ENCODE measurements at regions not wholly inside any gene's neighbourhood (a gene's known extent, or its start where the extent isn't known, plus 50 kb on each side); places are given as distances from the start of the nearest gene placed in this dataset.
"Not testable (repeated sequence)": the region's sequence is repeated elsewhere in the genome, so short reads cannot be mapped to it uniquely, and the experiment has no call there.

DNA sequence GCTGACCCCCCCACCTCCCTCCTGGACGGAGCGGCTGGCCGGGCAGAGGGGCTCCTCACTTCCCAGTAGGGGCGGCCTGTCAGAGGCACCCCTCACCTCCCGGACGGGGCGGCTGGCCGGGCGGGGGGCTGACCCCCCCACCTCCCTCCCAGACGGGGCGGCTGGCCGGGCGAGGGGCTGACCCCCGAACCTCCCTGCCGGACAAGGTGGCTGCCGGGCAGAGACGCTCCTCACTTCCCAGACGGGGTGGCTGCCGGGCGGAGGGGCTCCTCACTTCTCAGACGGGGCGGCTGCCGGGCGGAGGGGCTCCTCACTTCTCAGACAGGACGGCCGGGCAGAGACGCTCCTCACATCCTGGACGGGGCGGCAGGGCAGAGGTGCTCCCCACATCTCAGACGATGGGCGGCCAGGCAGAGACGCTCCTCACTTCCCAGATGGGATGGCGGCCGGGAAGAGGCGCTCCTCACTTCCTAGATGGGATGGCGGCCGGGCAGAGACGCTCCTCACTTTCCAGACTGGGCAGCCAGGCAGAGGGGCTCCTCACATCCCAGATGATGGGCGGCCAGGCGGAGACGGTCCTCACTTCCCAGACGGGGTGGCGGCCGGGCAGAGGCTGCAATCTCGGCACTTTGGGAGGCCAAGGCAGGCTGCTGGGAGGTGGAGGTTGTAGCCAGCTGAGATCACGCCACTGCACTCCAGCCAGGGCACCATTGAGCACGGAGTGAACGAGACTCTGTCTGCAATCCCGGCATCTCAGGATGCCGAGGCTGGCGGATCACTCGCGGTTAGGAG, 66.2 kb upstream of the PAPPA2 start:
- not testable (repeated sequence) for H3K27me3 Mint-ChIP-seq; H3K4me3 Mint-ChIP-seq; H3K9me3 Mint-ChIP-seq; H3K27ac Mint-ChIP-seq; ATAC-seq (replicated peaks); H3K36me3 Mint-ChIP-seq (ENCODE audit: low read depth); H3K4me1 Mint-ChIP-seq

GRCh38 chr1:176391621-176392020, 71.4 kb upstream of the PAPPA2 start:
- peaks cover 3% of the 10 kb centered on the region for H3K27me3 Mint-ChIP-seq
- H3K27ac Mint-ChIP-seq, result no peak overlapping the region
- no peak for ATAC-seq (replicated peaks)
- no peaks in the 10 kb centered on the region for H3K36me3 Mint-ChIP-seq (ENCODE audit: low read depth)
- H3K4me1 Mint-ChIP-seq, result no peaks in the 10 kb centered on the region
- H3K9me3 Mint-ChIP-seq, result peaks cover 9% of the 10 kb centered on the region
- H3K4me3 Mint-ChIP-seq, result no peak overlapping the region

DNA sequence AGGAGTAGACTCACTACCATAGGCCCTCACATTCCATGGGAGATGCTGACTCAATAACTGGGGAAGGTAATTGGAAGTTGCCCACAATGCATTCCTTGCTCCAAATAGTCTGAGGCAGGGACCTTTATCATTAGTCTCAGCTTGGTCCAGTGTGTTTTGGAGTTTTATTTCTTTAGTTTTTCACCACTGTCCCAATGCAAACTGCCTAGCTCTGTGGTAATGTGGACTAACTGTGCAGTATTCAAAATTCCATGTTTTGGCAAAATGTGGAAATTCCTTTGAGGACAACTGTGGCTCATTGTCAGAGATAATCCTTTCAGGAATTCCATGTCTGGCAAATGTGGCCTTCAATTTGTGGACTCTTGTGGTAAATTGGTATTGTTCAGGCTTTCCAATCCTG, 78.1 kb upstream of the PAPPA2 start:
- Mint-ChIP-seq H3K36me3 (ENCODE audit: low read depth) (no peaks in the 10 kb centered on the region), H3K4me1 (no peaks in the 10 kb centered on the region), H3K4me3 (no peak overlapping the region), H3K9me3 (peaks cover 9% of the 10 kb centered on the region), H3K27ac (no peak overlapping the region), H3K27me3 (no peaks in the 10 kb centered on the region)
- ATAC-seq (replicated peaks), result no peak

DNA sequence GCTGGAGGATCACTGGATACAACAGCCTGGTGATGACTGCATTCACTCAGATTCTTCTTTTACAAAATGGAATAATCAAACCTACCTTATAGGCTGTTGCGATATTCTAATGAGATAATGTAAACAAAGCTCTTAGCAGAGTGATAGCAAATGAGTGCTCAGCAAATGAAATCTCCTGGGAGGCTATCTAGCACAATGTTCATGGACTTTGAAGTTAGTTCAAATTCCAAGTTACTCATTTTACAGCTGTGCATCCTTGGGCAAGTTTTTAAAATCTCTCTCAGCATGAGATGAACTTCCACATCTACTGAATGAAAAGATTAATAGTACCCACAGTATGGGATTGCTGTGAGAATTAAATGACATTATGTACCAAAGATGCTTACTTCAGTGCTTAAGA, 80.8 kb upstream of the PAPPA2 start:
- H3K27me3 Mint-ChIP-seq, result peaks cover 5% of the 10 kb centered on the region
- no peak overlapping the region for H3K27ac Mint-ChIP-seq
- no peaks in the 10 kb centered on the region for H3K36me3 Mint-ChIP-seq (ENCODE audit: low read depth)
- ATAC-seq (replicated peaks), result no peak
- H3K9me3 Mint-ChIP-seq, result no peaks in the 10 kb centered on the region
- no peak overlapping the region for H3K4me3 Mint-ChIP-seq
- no peaks in the 10 kb centered on the region for H3K4me1 Mint-ChIP-seq

- H3K9me3 Mint-ChIP-seq, result no peaks in the 10 kb centered on the region
- no peak overlapping the region for H3K4me3 Mint-ChIP-seq
- no peak overlapping the region for H3K27ac Mint-ChIP-seq
- no peaks in the 10 kb centered on the region for H3K4me1 Mint-ChIP-seq
- peaks cover 5% of the 10 kb centered on the region for H3K27me3 Mint-ChIP-seq
- H3K36me3 Mint-ChIP-seq (ENCODE audit: low read depth), result no peaks in the 10 kb centered on the region
- ATAC-seq (replicated peaks), result no peak
These were observed 83.2 kb upstream of the PAPPA2 start for GRCh38 chr1:176379626-176380339.

DNA sequence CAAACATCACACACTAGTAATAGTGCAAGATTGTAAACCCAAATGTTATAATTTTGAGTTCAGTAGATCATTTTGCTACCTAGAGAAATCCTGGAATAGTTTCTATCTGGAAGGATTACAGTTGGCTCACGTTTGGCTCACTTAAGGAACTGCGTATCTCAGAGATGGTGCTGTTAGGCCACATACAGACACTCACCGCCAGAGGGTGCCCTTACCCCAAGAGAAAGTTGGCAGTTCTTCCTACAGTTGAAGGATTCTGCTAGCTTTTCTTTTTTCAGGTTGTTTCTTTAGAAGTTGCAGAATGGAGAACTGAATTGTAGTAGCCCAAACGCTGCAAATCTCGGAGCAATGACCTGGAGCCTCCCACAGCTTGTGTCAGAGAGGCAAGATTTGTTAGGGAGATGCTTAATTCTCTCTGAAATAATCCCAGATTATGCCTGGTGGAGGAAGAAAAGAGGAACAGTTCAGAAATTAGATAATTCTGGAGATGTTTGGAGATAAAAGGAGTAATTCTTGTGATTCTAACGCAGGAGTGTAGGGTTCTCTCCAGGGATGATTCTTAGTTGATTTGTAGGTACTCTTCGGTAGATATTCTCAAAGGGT, 87.9 kb upstream of the PAPPA2 start:
- Mint-ChIP-seq H3K4me1 (no peaks in the 10 kb centered on the region), H3K9me3 (no peaks in the 10 kb centered on the region), H3K36me3 (ENCODE audit: low read depth) (no peaks in the 10 kb centered on the region), H3K27me3 (peaks cover 5% of the 10 kb centered on the region), H3K27ac (no peak overlapping the region), H3K4me3 (no peak overlapping the region)
- no peak for ATAC-seq (replicated peaks)

DNA sequence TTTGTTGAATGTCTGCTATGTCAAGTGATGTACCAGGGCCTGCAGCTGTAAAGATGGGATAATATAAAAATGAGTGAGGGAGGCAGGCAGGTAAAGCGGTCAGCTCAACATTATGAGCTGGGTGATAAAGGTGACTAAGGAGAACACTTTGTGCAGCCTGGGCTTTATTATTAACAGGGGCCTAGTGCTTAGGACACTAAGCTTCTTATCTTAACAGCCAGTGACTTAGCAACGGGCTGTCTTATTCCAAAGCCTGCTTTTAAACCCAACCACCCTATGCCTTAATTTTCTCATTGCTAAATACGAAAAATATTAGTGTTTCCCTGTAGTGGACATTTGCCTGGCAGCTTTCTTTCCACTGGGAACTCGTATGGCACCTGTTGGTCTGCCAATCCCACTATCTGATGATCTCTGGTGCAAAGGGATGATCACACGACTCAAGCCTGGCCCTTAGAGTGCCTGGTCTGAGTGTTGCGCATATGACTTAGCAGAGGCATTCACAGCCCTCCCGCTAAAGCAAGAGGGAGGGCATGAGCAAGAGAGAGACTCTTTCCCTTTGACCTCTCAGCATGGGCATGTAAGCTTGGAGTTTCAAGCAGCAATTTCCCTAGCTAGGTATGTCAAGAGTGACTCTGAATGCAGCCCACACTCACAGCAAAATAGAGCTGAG, 98.6 kb upstream of the PAPPA2 start:
- H3K27me3 Mint-ChIP-seq, result peaks cover 3% of the 10 kb centered on the region
- no peak for ATAC-seq (replicated peaks)
- H3K9me3 Mint-ChIP-seq, result no peaks in the 10 kb centered on the region
- no peak overlapping the region for H3K27ac Mint-ChIP-seq
- no peaks in the 10 kb centered on the region for H3K36me3 Mint-ChIP-seq (ENCODE audit: low read depth)
- H3K4me3 Mint-ChIP-seq, result no peak overlapping the region
- no peaks in the 10 kb centered on the region for H3K4me1 Mint-ChIP-seq

DNA sequence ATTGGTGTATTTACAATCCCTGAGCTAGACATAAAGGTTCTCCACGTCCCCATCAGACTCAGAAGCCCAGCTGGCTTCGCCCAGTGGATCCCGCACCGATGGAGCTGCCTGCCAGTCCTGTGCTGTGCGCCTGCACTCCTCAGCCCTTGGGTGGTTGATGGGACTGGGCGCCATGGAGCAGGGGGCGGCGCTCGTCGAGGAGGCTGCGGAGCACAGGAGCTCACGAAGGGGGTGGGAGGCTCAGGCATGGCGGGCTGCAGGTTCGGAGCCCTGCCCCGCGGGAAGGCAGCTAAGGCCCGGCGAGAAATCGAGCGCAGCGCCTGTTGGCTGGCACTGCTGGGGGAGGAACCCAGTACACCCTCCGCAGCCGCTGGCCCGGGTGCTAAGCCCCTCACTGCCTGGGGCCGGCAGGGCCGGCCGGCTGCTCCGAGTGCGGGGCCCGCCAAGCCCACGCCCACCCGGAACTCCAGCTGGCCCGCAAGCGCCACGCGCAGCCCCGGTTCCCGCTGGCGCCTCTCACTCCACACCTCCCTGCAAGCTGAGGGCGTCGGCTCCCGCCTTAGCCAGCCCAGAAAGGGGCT, 113.8 kb upstream of the PAPPA2 start:
- not testable (repeated sequence) for H3K27ac Mint-ChIP-seq; H3K36me3 Mint-ChIP-seq (ENCODE audit: low read depth); H3K4me1 Mint-ChIP-seq; ATAC-seq (replicated peaks); H3K4me3 Mint-ChIP-seq; H3K27me3 Mint-ChIP-seq
- H3K9me3 Mint-ChIP-seq, result peaks cover 20% of the 10 kb centered on the region

- Mint-ChIP-seq H3K4me1 (no peaks in the 10 kb centered on the region), H3K4me3 (no peak overlapping the region), H3K27me3 (peaks cover 13% of the 10 kb centered on the region), H3K27ac (no peak overlapping the region), H3K9me3 (peaks cover 23% of the 10 kb centered on the region), H3K36me3 (ENCODE audit: low read depth) (no peaks in the 10 kb centered on the region)
- no peak for ATAC-seq (replicated peaks)
These were observed 121.3 kb upstream of the PAPPA2 start for GRCh38 chr1:176341656-176342055.

DNA sequence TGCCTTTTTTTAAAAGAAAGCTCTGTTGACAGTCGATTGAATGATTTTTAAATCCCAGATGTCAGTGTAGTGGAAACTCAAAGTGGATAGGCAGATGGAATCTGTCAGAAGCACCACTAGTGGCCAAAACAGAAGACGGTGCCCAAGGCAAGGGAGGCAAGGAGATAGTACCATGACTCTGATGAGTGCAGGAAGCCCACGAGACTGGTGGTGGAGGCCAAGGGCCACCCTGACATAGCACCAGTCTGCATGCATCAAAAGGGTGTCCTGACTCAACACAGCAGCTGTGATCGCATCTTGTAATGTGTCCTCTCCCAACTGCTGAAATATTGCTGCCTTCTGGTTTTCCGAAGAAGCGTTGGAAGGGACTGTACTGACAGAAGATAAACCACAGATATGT, 124.1 kb upstream of the PAPPA2 start:
- Mint-ChIP-seq H3K27ac (no peak overlapping the region), H3K27me3 (peaks cover 18% of the 10 kb centered on the region), H3K4me3 (no peak overlapping the region), H3K9me3 (peaks cover 4% of the 10 kb centered on the region), H3K4me1 (no peaks in the 10 kb centered on the region), H3K36me3 (ENCODE audit: low read depth) (no peaks in the 10 kb centered on the region)
- ATAC-seq (replicated peaks), result no peak

DNA sequence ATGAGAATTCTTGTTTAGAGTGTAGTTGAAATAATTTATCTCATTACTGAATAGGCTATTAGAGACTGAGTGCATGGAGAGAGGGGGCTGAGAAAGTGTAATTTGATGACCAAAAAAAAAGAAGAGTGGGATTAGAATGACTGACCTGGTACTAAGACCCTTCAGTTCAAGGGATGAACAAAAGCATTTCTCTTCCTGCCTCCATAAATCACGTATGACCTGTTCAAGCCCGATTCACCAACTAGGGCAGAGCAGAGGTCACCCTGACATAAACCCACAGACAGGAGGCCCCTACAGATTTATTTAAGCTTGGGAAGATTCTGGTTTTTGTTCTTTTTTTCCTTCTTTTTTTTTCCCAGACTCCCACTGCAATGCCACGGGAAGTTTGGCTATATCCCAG, 123.7 kb upstream of the COP1 start:
- Mint-ChIP-seq H3K4me3 (no peak overlapping the region), H3K9me3 (no peaks in the 10 kb centered on the region), H3K4me1 (no peaks in the 10 kb centered on the region), H3K27ac (no peak overlapping the region), H3K27me3 (peaks cover 5% of the 10 kb centered on the region), H3K36me3 (ENCODE audit: low read depth) (no peaks in the 10 kb centered on the region)
- ATAC-seq (replicated peaks), result no peak

DNA sequence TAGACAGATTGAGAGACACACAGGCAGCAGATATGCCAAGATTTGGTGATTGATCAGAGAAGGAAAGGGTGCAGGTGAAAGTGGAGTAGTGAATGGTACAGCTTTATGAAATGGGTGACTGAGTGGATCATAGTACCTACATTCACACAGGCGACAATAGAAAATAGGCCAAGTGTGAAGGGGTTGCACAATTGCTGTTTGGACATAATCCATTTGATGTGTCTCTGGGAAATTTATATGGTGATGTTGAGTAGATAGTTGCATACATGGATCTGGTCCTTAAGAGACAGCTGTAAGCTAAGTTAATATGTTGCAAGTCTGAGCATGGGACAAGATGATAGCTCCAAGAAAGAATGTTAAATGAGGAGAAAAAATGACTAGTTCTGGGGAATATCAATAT, 118.6 kb upstream of the COP1 start:
- no peaks in the 10 kb centered on the region for H3K36me3 Mint-ChIP-seq (ENCODE audit: low read depth)
- no peak overlapping the region for H3K4me3 Mint-ChIP-seq
- no peaks in the 10 kb centered on the region for H3K4me1 Mint-ChIP-seq
- no peaks in the 10 kb centered on the region for H3K9me3 Mint-ChIP-seq
- H3K27ac Mint-ChIP-seq, result no peak overlapping the region
- H3K27me3 Mint-ChIP-seq, result peaks cover 7% of the 10 kb centered on the region
- no peak for ATAC-seq (replicated peaks)

GRCh38 chr1:176323472-176323871, 116.4 kb upstream of the COP1 start:
- H3K36me3 Mint-ChIP-seq (ENCODE audit: low read depth), result no peaks in the 10 kb centered on the region
- no peaks in the 10 kb centered on the region for H3K9me3 Mint-ChIP-seq
- H3K27ac Mint-ChIP-seq, result no peak overlapping the region
- H3K4me3 Mint-ChIP-seq, result no peak overlapping the region
- H3K27me3 Mint-ChIP-seq, result peaks cover 15% of the 10 kb centered on the region
- no peak for ATAC-seq (replicated peaks)
- no peaks in the 10 kb centered on the region for H3K4me1 Mint-ChIP-seq

DNA sequence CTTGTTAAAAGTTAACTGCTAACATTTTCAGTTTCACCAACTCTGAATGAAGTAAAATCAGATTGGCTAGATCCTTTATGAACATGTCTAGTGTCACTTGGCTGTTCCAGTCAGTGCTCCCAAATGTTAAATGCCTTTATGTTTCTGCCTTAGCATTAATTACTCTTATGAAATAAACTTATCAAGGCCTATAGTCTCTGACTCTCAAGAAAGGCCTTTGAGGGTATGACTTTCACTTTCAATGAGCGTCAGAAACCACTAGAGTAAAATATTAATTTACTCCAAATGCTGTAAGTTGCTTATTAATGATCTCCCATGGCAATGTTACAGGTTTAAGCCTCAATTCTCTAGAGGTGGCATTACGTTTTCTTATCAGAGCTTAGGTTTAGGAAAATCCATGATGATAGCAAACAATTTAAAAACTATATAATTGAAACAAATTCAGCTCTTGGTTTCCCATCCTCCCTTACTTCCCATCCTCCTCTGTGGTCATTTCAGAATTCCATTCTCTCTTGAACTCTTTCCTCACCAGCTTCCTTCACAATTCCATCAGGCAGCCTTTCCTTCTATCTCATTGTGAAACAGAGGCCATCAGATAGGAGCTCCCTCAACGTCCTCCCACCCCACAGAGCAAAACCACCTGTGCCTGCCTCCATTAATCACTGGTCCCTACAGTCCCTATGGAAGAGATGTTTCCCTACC, 108.6 kb upstream of the COP1 start:
- Mint-ChIP-seq H3K9me3 (no peaks in the 10 kb centered on the region), H3K27me3 (peaks cover 8% of the 10 kb centered on the region), H3K27ac (no peak overlapping the region), H3K36me3 (ENCODE audit: low read depth) (no peaks in the 10 kb centered on the region), H3K4me3 (no peak overlapping the region), H3K4me1 (no peaks in the 10 kb centered on the region)
- no peak for ATAC-seq (replicated peaks)

Data from activated T-helper 17 cell treated with anti-CD3 and anti-CD28 coated beads, Interleukin-2, amount 50 U/mL, for 72 hours (primary cell).